GM23338 (cell line): ENCODE measurements at regions not wholly inside any gene's neighbourhood (a gene's known extent, or its start where the extent isn't known, plus 50 kb on each side); places are given as distances from the start of the nearest gene placed in this dataset.

ENCODE experiments used
- ATAC-seq: fragments of 200-7000 bp; cut with Tn5 transposase; 3 replicates; pipeline ENCODE4 v1.9.1; 2020
- DNase-seq: peaks from one replicate; pipeline ENCODE4 v3.0.0-alpha.2; 2015; ENCODE audit warnings: low spot score
- H2AFZ ChIP-seq: fragments of 200-600 bp; sonication (generic); 2 replicates; pipeline ENCODE4 v1.8.0; 2016; ENCODE audit warnings: antibody characterized with exemption, mild to moderate bottlenecking, moderate library complexity
- H3F3A ChIP-seq: fragments of 200-600 bp; sonication (generic); replicated peaks from 2 replicates; pipeline ENCODE4 v1.8.0; 2017; ENCODE audit warnings: antibody characterized with exemption, mixed run types, low read depth
- H3K27ac ChIP-seq: fragments of 200-600 bp; sonication (generic); 2 replicates; pipeline ENCODE4 v1.6.1; 2016; ENCODE audit warnings: low read depth
- H3K27me3 ChIP-seq: fragments of 200-600 bp; sonication (generic); 2 replicates; pipeline ENCODE4 v1.8.0; 2016; ENCODE audit warnings: mild to moderate bottlenecking, mixed run types, moderate library complexity; ENCODE audit not compliant: insufficient read depth
- H3K36me3 ChIP-seq: fragments of 200-600 bp; sonication (generic); 2 replicates; pipeline ENCODE4 v1.8.0; 2016; ENCODE audit warnings: mild to moderate bottlenecking; ENCODE audit not compliant: insufficient read depth
- H3K4me1 ChIP-seq: fragments of 200-600 bp; sonication (generic); 2 replicates; pipeline ENCODE4 v1.8.0; 2016; ENCODE audit warnings: mild to moderate bottlenecking, moderate library complexity; ENCODE audit not compliant: insufficient read depth
- H3K4me2 ChIP-seq: fragments of 200-600 bp; sonication (generic); 2 replicates; pipeline ENCODE4 v1.7.1; 2017; ENCODE audit warnings: mixed run types
- H3K4me3 ChIP-seq: fragments of 200-600 bp; sonication (generic); 2 replicates; pipeline ENCODE4 v1.6.1; 2016; ENCODE audit warnings: mixed run types
- H3K79me2 ChIP-seq: fragments of 200-600 bp; sonication (generic); replicated peaks from 2 replicates; pipeline ENCODE4 v1.8.0; 2017; ENCODE audit warnings: mild to moderate bottlenecking; ENCODE audit not compliant: insufficient read depth
- H3K9me2 ChIP-seq: fragments of 200-600 bp; sonication (generic); 2 replicates; pipeline ENCODE4 v1.8.0; 2017; ENCODE audit not compliant: insufficient read depth
- H4K20me1 ChIP-seq: fragments of 200-600 bp; sonication (generic); replicated peaks from 2 replicates; pipeline ENCODE4 v1.8.0; 2017; ENCODE audit warnings: mild to moderate bottlenecking; ENCODE audit not compliant: insufficient read depth
- H3K27ac Mint-ChIP-seq: 2 replicates; pipeline ENCODE4 v1.8.0; 2020; ENCODE audit warnings: inconsistent platforms, mild to moderate bottlenecking, moderate library complexity, mixed read lengths
- H3K27me3 Mint-ChIP-seq: 3 replicates; pipeline ENCODE4 v1.8.0; 2022; ENCODE audit warnings: low read depth, mild to moderate bottlenecking, moderate library complexity, mixed read lengths, inconsistent platforms; ENCODE audit not compliant: insufficient read depth, poor library complexity
- H3K36me3 Mint-ChIP-seq: 3 replicates; pipeline ENCODE4 v1.8.0; 2021; ENCODE audit warnings: low read depth, mild to moderate bottlenecking, inconsistent platforms, moderate library complexity, mixed read lengths
- H3K4me1 Mint-ChIP-seq: 3 replicates; pipeline ENCODE4 v1.8.0; 2020; ENCODE audit warnings: mild to moderate bottlenecking, inconsistent platforms, mixed read lengths
- H3K4me3 Mint-ChIP-seq: 3 replicates; pipeline ENCODE4 v1.8.0; 2021; ENCODE audit warnings: moderate library complexity, mild to moderate bottlenecking, inconsistent platforms, mixed read lengths
- H3K9me3 Mint-ChIP-seq: 3 replicates; pipeline ENCODE4 v1.8.0; 2020; ENCODE audit warnings: moderate library complexity, mild to moderate bottlenecking, inconsistent platforms, mixed read lengths
- EZH2 ChIP-seq: fragments of 200-600 bp; sonication (generic); IDR thresholded peaks from one replicate; pipeline ENCODE4 v1.8.0; 2017; ENCODE audit warnings: antibody characterized with exemption, mild to moderate bottlenecking, low read depth; ENCODE audit not compliant: unreplicated experiment
- NANOG ChIP-seq: IDR thresholded peaks from 2 replicates; pipeline ENCODE4 v1.6.1; 2016; ENCODE audit warnings: antibody characterized with exemption, borderline replicate concordance
- POLR2AphosphoS5 ChIP-seq: IDR thresholded peaks from 2 replicates; pipeline ENCODE4 v1.6.1; 2016; ENCODE audit warnings: antibody characterized with exemption, low read depth
- STAT1 ChIP-seq: IDR thresholded peaks from one replicate; pipeline ENCODE4 v1.6.1; 2016; ENCODE audit warnings: antibody characterized with exemption; ENCODE audit not compliant: unreplicated experiment
- TF ChIP-seq, protein P1 (sequence below): fragments of 250-450 bp; sonication (Bioruptor Pico); IDR thresholded peaks from 2 replicates; pipeline ENCODE4 v1.5.0; 2020; ENCODE audit warnings: mild to moderate bottlenecking, moderate library complexity
- TF ChIP-seq, protein P2 (sequence below): IDR thresholded peaks from 2 replicates; pipeline ENCODE4 v1.6.1; 2016; ENCODE audit warnings: antibody characterized with exemption

GRCh38 chr11:91382946-91383345 lies 841.7 kb upstream of the FAT3 start (continued):
- TF ChIP-seq, protein P1, sequence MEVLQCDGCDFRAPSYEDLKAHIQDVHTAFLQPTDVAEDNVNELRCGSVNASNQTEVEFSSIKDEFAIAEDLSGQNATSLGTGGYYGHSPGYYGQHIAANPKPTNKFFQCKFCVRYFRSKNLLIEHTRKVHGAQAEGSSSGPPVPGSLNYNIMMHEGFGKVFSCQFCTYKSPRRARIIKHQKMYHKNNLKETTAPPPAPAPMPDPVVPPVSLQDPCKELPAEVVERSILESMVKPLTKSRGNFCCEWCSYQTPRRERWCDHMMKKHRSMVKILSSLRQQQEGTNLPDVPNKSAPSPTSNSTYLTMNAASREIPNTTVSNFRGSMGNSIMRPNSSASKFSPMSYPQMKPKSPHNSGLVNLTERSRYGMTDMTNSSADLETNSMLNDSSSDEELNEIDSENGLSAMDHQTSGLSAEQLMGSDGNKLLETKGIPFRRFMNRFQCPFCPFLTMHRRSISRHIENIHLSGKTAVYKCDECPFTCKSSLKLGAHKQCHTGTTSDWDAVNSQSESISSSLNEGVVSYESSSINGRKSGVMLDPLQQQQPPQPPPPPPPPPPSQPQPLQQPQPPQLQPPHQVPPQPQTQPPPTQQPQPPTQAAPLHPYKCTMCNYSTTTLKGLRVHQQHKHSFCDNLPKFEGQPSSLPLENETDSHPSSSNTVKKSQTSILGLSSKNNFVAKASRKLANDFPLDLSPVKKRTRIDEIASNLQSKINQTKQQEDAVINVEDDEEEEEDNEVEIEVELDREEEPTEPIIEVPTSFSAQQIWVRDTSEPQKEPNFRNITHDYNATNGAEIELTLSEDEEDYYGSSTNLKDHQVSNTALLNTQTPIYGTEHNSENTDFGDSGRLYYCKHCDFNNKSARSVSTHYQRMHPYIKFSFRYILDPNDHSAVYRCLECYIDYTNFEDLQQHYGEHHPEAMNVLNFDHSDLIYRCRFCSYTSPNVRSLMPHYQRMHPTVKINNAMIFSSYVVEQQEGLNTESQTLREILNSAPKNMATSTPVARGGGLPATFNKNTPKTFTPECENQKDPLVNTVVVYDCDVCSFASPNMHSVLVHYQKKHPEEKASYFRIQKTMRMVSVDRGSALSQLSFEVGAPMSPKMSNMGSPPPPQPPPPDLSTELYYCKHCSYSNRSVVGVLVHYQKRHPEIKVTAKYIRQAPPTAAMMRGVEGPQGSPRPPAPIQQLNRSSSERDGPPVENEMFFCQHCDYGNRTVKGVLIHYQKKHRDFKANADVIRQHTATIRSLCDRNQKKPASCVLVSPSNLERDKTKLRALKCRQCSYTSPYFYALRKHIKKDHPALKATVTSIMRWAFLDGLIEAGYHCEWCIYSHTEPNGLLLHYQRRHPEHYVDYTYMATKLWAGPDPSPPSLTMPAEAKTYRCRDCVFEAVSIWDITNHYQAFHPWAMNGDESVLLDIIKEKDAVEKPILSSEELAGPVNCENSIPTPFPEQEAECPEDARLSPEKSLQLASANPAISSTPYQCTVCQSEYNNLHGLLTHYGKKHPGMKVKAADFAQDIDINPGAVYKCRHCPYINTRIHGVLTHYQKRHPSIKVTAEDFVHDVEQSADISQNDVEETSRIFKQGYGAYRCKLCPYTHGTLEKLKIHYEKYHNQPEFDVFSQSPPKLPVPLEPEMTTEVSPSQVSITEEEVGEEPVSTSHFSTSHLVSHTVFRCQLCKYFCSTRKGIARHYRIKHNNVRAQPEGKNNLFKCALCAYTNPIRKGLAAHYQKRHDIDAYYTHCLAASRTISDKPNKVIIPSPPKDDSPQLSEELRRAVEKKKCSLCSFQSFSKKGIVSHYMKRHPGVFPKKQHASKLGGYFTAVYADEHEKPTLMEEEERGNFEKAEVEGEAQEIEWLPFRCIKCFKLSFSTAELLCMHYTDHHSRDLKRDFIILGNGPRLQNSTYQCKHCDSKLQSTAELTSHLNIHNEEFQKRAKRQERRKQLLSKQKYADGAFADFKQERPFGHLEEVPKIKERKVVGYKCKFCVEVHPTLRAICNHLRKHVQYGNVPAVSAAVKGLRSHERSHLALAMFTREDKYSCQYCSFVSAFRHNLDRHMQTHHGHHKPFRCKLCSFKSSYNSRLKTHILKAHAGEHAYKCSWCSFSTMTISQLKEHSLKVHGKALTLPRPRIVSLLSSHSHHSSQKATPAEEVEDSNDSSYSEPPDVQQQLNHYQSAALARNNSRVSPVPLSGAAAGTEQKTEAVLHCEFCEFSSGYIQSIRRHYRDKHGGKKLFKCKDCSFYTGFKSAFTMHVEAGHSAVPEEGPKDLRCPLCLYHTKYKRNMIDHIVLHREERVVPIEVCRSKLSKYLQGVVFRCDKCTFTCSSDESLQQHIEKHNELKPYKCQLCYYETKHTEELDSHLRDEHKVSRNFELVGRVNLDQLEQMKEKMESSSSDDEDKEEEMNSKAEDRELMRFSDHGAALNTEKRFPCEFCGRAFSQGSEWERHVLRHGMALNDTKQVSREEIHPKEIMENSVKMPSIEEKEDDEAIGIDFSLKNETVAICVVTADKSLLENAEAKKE (CRISPR knock-in tag): no peak
- TF ChIP-seq STAT1 (no peak), POLR2AphosphoS5 (no peak), NANOG (no peak)

DNA sequence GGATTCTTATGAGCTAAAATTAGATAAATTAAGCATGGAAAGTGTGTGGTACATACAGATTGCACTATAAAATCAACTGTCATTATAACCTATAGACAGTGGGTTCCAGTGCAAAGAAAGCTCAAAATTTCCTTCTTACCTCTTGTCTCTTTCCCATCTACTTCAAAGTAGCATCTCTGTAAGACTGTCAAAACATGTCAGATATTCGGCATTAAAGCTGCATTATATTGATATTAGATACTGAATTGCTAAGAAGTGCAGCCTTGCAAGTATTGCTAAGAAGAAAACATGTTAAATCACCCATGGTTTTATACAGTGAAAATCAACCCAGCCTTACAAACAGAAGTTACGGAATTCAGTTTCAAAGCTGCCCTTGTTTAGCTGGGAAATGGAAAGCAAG lies 849.8 kb upstream of the FAT3 start:
- Mint-ChIP-seq H3K27ac (no peak overlapping the region), H3K9me3 (no peaks in the 10 kb centered on the region), H3K27me3 (no peaks in the 10 kb centered on the region), H3K4me1 (no peaks in the 10 kb centered on the region), H3K36me3 (no peaks in the 10 kb centered on the region), H3K4me3 (no peak overlapping the region)
- DNase-seq (no peak), ATAC-seq (no peak)
- H3F3A ChIP-seq: no peaks in the 10 kb centered on the region
- no peak overlapping the region for H3K4me3 ChIP-seq
- H3K27ac ChIP-seq: no peak overlapping the region
- no peaks in the 10 kb centered on the region for H3K9me2 ChIP-seq
- H4K20me1 ChIP-seq: no peaks in the 10 kb centered on the region
- no peak overlapping the region for H2AFZ ChIP-seq
- H3K36me3 ChIP-seq: no peaks in the 10 kb centered on the region
- H3K79me2 ChIP-seq: no peaks in the 10 kb centered on the region
- no peaks in the 10 kb centered on the region for H3K27me3 ChIP-seq
- H3K4me1 ChIP-seq: no peaks in the 10 kb centered on the region
- TF ChIP-seq EZH2 (no peak), POLR2AphosphoS5 (no peak)
- TF ChIP-seq, protein P2, sequence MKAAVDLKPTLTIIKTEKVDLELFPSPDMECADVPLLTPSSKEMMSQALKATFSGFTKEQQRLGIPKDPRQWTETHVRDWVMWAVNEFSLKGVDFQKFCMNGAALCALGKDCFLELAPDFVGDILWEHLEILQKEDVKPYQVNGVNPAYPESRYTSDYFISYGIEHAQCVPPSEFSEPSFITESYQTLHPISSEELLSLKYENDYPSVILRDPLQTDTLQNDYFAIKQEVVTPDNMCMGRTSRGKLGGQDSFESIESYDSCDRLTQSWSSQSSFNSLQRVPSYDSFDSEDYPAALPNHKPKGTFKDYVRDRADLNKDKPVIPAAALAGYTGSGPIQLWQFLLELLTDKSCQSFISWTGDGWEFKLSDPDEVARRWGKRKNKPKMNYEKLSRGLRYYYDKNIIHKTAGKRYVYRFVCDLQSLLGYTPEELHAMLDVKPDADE: no peak
- H3K4me2 ChIP-seq: no peak overlapping the region
